ENCODE measurements at regions not wholly inside any gene's neighbourhood (a gene's known extent, or its start where the extent isn't known, plus 50 kb on each side); places are given as distances from the start of the nearest gene placed in this dataset.

DNA sequence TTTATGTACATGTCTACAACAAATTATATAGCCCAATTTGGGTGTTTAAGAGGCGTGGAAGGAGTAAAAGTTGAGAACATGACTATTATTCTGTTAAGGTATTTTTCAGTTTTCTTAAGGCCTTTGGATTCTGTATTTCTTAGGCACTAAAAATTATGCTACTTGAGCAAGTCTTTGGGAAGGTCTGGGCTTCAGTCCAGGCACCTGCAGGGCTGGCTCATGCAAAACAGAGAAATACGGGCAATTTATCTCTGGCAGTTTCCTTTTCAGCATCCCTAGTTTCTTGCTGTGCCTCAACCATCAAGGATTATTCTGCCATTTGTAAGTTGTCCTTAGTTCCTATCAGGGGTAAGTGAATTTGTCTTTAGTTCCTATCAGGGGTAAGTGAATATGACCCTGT, 358.8 kb upstream of the B3GALT2 start:
- H3K9ac ChIP-seq (ENCODE audit: low read depth in 1 of 3, low read length in 3 of 3), result no peak overlapping the region
- no peak overlapping the region for H3K4me3 ChIP-seq (ENCODE audit: low read length in 3 of 3)
- no peaks in the 10 kb centered on the region for H3K27me3 ChIP-seq (ENCODE audit: control insufficient read depth in 3 of 3, insufficient read depth in 3 of 3, low read length in 3 of 3)
- no peak overlapping the region for H3K27ac ChIP-seq (ENCODE audit: low read depth, low read length)
- H3K9me3 ChIP-seq (ENCODE audit: control insufficient read depth in 3 of 3, low read length in 3 of 3), result no peaks in the 10 kb centered on the region
- no peaks in the 10 kb centered on the region for H3K36me3 ChIP-seq (ENCODE audit: control insufficient read depth in 3 of 3, insufficient read depth in 3 of 3, low read length in 3 of 3)
- H3K4me1 ChIP-seq (ENCODE audit: control insufficient read depth in 3 of 3, insufficient read depth in 3 of 3, low read length in 3 of 3), result no peaks in the 10 kb centered on the region

DNA sequence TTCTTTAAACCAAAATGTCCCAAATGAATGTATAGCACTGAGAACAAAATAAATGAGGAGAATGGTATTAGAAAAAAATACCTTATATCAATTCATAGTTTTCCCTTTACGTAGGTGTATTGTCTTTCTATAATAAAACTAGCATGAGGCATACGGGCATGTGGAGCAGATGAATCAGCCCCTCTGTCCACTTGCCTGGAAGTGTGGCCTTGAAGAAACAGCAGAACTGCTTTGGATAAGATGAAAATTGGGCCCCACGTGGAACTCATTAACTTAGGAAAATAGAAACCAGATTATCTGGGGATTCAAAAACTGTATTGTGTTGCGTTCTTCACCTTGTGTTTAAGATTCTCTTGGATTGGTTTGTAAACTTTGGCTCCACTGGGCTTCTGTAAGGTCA, 356.8 kb upstream of the B3GALT2 start:
- H3K27ac ChIP-seq (ENCODE audit: low read depth, low read length), result no peak overlapping the region

DNA sequence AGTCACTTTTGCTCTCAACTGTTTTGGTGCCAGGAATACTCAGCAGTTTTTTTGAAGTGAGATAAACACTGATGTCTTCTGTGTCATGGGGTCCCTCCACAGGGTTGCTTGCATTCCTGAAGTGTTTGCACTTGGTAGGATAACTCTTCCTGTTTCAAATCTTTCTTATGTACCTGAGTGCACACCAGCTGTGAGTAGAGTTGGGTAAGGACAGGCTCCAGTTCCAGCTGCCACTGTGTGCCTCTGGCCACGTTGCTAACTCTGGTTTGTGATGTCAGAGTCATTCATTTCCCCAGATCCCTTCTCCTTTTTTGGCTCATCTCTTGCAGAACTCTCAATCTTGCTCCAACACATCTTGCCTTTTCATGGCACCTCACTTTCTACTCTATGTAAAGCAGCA, 356.3 kb upstream of the B3GALT2 start:
- no peaks in the 10 kb centered on the region for H3K9me3 ChIP-seq (ENCODE audit: control insufficient read depth in 3 of 3, low read length in 3 of 3)
- H3K27me3 ChIP-seq (ENCODE audit: control insufficient read depth in 3 of 3, insufficient read depth in 3 of 3, low read length in 3 of 3), result no peaks in the 10 kb centered on the region
- H3K27ac ChIP-seq (ENCODE audit: low read depth, low read length), result no peak overlapping the region
- no peaks in the 10 kb centered on the region for H3K4me1 ChIP-seq (ENCODE audit: control insufficient read depth in 3 of 3, insufficient read depth in 3 of 3, low read length in 3 of 3)
- no peak overlapping the region for H3K4me3 ChIP-seq (ENCODE audit: low read length in 3 of 3)
- H3K9ac ChIP-seq (ENCODE audit: low read depth in 1 of 3, low read length in 3 of 3), result no peak overlapping the region
- no peaks in the 10 kb centered on the region for H3K36me3 ChIP-seq (ENCODE audit: control insufficient read depth in 3 of 3, insufficient read depth in 3 of 3, low read length in 3 of 3)

More for the DNA sequence above, 356.8 kb upstream of the B3GALT2 start:
- Histone ChIP-seq H3K36me3 (ENCODE audit: control insufficient read depth in 3 of 3, insufficient read depth in 3 of 3, low read length in 3 of 3) (no peaks in the 10 kb centered on the region), H3K4me1 (ENCODE audit: control insufficient read depth in 3 of 3, insufficient read depth in 3 of 3, low read length in 3 of 3) (no peaks in the 10 kb centered on the region), H3K9me3 (ENCODE audit: control insufficient read depth in 3 of 3, low read length in 3 of 3) (no peaks in the 10 kb centered on the region), H3K9ac (ENCODE audit: low read depth in 1 of 3, low read length in 3 of 3) (no peak overlapping the region), H3K4me3 (ENCODE audit: low read length in 3 of 3) (no peak overlapping the region), H3K27me3 (ENCODE audit: control insufficient read depth in 3 of 3, insufficient read depth in 3 of 3, low read length in 3 of 3) (no peaks in the 10 kb centered on the region)

DNA sequence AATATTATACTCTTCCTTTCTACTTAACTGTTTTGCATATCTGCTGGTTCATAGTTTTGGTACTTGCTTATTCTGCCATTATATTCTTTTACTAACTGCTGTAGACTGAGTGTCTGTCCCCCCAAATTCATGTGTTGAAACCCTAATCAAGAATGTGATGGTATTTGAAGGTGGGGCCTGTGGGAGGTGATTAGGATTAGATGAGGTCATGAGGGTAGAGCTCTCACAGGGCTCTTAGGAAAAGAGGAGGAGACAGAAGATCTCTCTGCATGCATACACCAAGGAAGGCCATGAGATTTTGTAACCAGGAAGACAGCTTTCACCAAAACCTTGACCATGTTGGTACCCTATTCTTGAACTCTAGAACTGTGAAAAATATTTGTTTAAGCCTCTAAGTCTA, 354.1 kb upstream of the B3GALT2 start:
- Histone ChIP-seq H3K9ac (ENCODE audit: low read depth in 1 of 3, low read length in 3 of 3) (no peak overlapping the region), H3K9me3 (ENCODE audit: control insufficient read depth in 3 of 3, low read length in 3 of 3) (no peaks in the 10 kb centered on the region), H3K27ac (ENCODE audit: low read depth, low read length) (no peak overlapping the region), H3K36me3 (ENCODE audit: control insufficient read depth in 3 of 3, insufficient read depth in 3 of 3, low read length in 3 of 3) (no peaks in the 10 kb centered on the region), H3K4me3 (ENCODE audit: low read length in 3 of 3) (no peak overlapping the region), H3K4me1 (ENCODE audit: control insufficient read depth in 3 of 3, insufficient read depth in 3 of 3, low read length in 3 of 3) (peaks cover 0 to 3% (median 0%) of the 10 kb centered on the region in 3 donors), H3K27me3 (ENCODE audit: control insufficient read depth in 3 of 3, insufficient read depth in 3 of 3, low read length in 3 of 3) (no peaks in the 10 kb centered on the region)

DNA sequence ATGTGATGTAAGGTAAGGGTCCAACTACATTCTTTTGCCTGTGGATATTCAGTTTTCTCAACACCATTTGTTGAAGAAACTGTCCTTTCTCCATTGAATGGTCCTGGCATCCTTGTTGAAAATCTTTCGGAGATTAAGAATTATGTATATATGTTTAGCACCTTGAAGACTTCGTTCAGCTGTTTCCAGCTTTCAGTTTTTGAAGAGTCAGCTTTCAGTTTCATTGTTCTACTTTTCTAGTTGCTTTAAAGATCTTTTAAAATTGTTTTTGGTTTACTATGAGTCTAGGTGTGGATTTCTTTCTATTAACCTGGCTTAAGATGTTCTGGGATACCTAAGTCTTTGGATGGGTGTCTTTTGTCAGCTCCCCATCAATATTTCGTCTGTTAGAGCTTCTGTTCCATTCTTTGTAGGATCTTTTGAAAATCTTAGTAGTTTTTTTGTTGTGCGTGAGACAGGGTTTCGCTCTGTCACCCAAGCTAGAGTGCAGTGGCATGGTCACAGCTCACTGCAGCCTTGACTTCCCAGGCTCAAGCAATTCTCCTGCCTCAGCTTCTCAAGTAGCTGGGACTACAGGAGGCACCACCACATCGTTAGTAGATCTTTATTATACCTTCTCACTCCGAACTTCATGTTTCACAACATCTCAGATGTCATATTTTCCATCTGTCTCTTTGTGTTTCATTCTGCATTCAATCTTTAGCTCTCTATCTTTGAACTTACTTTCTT, 353.5 kb upstream of the B3GALT2 start:
- Histone ChIP-seq H3K9me3 (ENCODE audit: control insufficient read depth in 3 of 3, low read length in 3 of 3) (no peaks in the 10 kb centered on the region), H3K4me1 (ENCODE audit: control insufficient read depth in 3 of 3, insufficient read depth in 3 of 3, low read length in 3 of 3) (peaks cover 0 to 3% (median 0%) of the 10 kb centered on the region in 3 donors), H3K9ac (ENCODE audit: low read depth in 1 of 3, low read length in 3 of 3) (no peak overlapping the region), H3K4me3 (ENCODE audit: low read length in 3 of 3) (no peak overlapping the region), H3K27ac (ENCODE audit: low read depth, low read length) (no peak overlapping the region), H3K36me3 (ENCODE audit: control insufficient read depth in 3 of 3, insufficient read depth in 3 of 3, low read length in 3 of 3) (no peaks in the 10 kb centered on the region), H3K27me3 (ENCODE audit: control insufficient read depth in 3 of 3, insufficient read depth in 3 of 3, low read length in 3 of 3) (no peaks in the 10 kb centered on the region)

GRCh38 chr1:193538680-193539079, 352.3 kb upstream of the B3GALT2 start:
- Histone ChIP-seq H3K4me1 (ENCODE audit: control insufficient read depth in 3 of 3, insufficient read depth in 3 of 3, low read length in 3 of 3) (peaks cover 0 to 3% (median 0%) of the 10 kb centered on the region in 3 donors), H3K9ac (ENCODE audit: low read depth in 1 of 3, low read length in 3 of 3) (no peak overlapping the region), H3K27me3 (ENCODE audit: control insufficient read depth in 3 of 3, insufficient read depth in 3 of 3, low read length in 3 of 3) (no peaks in the 10 kb centered on the region), H3K4me3 (ENCODE audit: low read length in 3 of 3) (no peak overlapping the region), H3K27ac (ENCODE audit: low read depth, low read length) (no peak overlapping the region), H3K9me3 (ENCODE audit: control insufficient read depth in 3 of 3, low read length in 3 of 3) (no peaks in the 10 kb centered on the region), H3K36me3 (ENCODE audit: control insufficient read depth in 3 of 3, insufficient read depth in 3 of 3, low read length in 3 of 3) (no peaks in the 10 kb centered on the region)

DNA sequence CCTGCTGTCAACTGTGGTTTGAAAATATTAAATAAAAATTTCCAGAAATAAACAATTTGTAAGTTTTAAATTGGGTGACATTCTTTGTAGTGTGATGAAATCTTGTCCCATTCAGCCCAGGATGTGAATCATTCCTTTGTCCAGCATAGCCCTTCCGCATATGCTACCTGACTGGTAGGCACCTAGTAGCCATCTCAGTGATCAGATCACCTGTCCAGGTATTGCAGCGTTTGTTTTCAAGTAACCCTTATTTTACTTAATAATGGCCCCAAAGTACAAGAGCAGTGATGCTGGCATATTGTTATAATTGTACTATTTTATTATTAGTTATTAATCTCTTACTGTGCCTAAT, 351.6 kb upstream of the B3GALT2 start:
- H3K36me3 ChIP-seq (ENCODE audit: control insufficient read depth in 3 of 3, insufficient read depth in 3 of 3, low read length in 3 of 3), result no peaks in the 10 kb centered on the region
- no peaks in the 10 kb centered on the region for H3K9me3 ChIP-seq (ENCODE audit: control insufficient read depth in 3 of 3, low read length in 3 of 3)
- peaks cover 0 to 3% (median 0%) of the 10 kb centered on the region in 3 donors for H3K4me1 ChIP-seq (ENCODE audit: control insufficient read depth in 3 of 3, insufficient read depth in 3 of 3, low read length in 3 of 3)
- no peak overlapping the region for H3K4me3 ChIP-seq (ENCODE audit: low read length in 3 of 3)
- H3K9ac ChIP-seq (ENCODE audit: low read depth in 1 of 3, low read length in 3 of 3), result no peak overlapping the region
- no peaks in the 10 kb centered on the region for H3K27me3 ChIP-seq (ENCODE audit: control insufficient read depth in 3 of 3, insufficient read depth in 3 of 3, low read length in 3 of 3)
- H3K27ac ChIP-seq (ENCODE audit: low read depth, low read length), result no peak overlapping the region

GRCh38 chr1:193537266-193538002, 351.0 kb upstream of the B3GALT2 start:
- H3K27ac ChIP-seq (ENCODE audit: low read depth, low read length), result no peak overlapping the region
- H3K9me3 ChIP-seq (ENCODE audit: control insufficient read depth in 3 of 3, low read length in 3 of 3), result no peaks in the 10 kb centered on the region
- H3K9ac ChIP-seq (ENCODE audit: low read depth in 1 of 3, low read length in 3 of 3), result no peak overlapping the region
- no peaks in the 10 kb centered on the region for H3K36me3 ChIP-seq (ENCODE audit: control insufficient read depth in 3 of 3, insufficient read depth in 3 of 3, low read length in 3 of 3)
- no peak overlapping the region for H3K4me3 ChIP-seq (ENCODE audit: low read length in 3 of 3)
- H3K4me1 ChIP-seq (ENCODE audit: control insufficient read depth in 3 of 3, insufficient read depth in 3 of 3, low read length in 3 of 3), result peaks cover 0 to 3% (median 0%) of the 10 kb centered on the region in 3 donors
- no peaks in the 10 kb centered on the region for H3K27me3 ChIP-seq (ENCODE audit: control insufficient read depth in 3 of 3, insufficient read depth in 3 of 3, low read length in 3 of 3)

- Histone ChIP-seq H3K27ac (ENCODE audit: low read depth, low read length) (no peak overlapping the region), H3K4me3 (ENCODE audit: low read length in 3 of 3) (no peak overlapping the region), H3K36me3 (ENCODE audit: control insufficient read depth in 3 of 3, insufficient read depth in 3 of 3, low read length in 3 of 3) (no peaks in the 10 kb centered on the region), H3K27me3 (ENCODE audit: control insufficient read depth in 3 of 3, insufficient read depth in 3 of 3, low read length in 3 of 3) (no peaks in the 10 kb centered on the region), H3K9me3 (ENCODE audit: control insufficient read depth in 3 of 3, low read length in 3 of 3) (no peaks in the 10 kb centered on the region), H3K4me1 (ENCODE audit: control insufficient read depth in 3 of 3, insufficient read depth in 3 of 3, low read length in 3 of 3) (peaks cover 0 to 3% (median 0%) of the 10 kb centered on the region in 3 donors), H3K9ac (ENCODE audit: low read depth in 1 of 3, low read length in 3 of 3) (no peak overlapping the region)
Measured at GRCh38 chr1:193533853-193534252, 347.4 kb upstream of the B3GALT2 start.

DNA sequence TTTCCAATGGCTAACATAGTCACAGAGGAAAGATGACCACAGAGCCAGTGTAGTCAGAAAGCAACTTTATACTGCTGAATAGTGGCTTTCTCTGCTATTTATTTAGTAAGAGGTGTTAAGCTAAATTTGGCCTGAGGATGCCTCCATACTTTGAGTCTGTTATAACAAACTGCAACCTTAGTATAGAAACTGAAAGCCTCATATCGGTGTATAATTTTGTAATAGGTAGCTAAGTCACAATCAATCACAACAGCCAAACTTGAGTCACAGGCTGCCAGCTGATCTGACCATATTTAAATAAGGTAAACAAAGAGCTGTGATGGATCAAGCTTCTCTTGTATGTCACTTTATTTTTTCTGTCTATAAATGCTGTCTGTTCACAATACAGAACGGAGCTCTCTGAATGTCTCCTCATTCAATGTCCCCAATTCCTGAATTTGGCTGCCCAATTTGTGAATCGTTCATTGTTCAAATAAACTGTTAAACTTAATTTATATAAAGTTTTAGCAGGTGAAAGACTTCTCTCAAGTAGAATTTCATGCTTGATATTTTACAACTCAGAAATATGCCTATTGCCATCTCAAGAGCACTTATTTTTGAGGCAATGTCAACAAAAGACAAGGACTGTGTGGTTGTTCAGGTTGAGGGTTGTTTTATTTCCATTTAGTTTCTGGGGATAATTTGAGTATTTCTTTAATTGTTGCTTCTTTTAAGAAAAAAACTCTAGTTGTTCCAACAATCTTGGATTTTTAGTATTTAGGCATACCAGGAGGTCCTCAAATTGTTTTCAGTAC, 339.7 kb upstream of the B3GALT2 start:
- no peak overlapping the region for H3K9ac ChIP-seq (ENCODE audit: low read depth in 1 of 3, low read length in 3 of 3)
- H3K4me1 ChIP-seq (ENCODE audit: control insufficient read depth in 3 of 3, insufficient read depth in 3 of 3, low read length in 3 of 3), result no peaks in the 10 kb centered on the region

More for the DNA sequence above, 339.7 kb upstream of the B3GALT2 start:
- no peak overlapping the region for H3K27ac ChIP-seq (ENCODE audit: low read depth, low read length)
- H3K27me3 ChIP-seq (ENCODE audit: control insufficient read depth in 3 of 3, insufficient read depth in 3 of 3, low read length in 3 of 3), result no peaks in the 10 kb centered on the region
- no peaks in the 10 kb centered on the region for H3K36me3 ChIP-seq (ENCODE audit: control insufficient read depth in 3 of 3, insufficient read depth in 3 of 3, low read length in 3 of 3)
- no peak overlapping the region for H3K4me3 ChIP-seq (ENCODE audit: low read length in 3 of 3)
- H3K9me3 ChIP-seq (ENCODE audit: control insufficient read depth in 3 of 3, low read length in 3 of 3), result no peaks in the 10 kb centered on the region
